Choroid plexus epithelial cell (primary cell): ENCODE measurements at regions not wholly inside any gene's neighbourhood (a gene's known extent, or its start where the extent isn't known, plus 50 kb on each side); places are given as distances from the start of the nearest gene placed in this dataset.

Experiments
- DNase-seq: peaks from one replicate; pipeline ENCODE4 v3.0.0-alpha.2; 2010; ENCODE audit warnings: low read depth
- H3K4me3 ChIP-seq: 2 replicates; pipeline ENCODE4 v1.5.1; 2011; ENCODE audit warnings: low read depth, mild to moderate bottlenecking, control low read depth, low read length, moderate library complexity
- CTCF ChIP-seq: conservative IDR thresholded peaks from 2 replicates; pipeline ENCODE4 v1.5.1; 2011; ENCODE audit warnings: low read depth, mild to moderate bottlenecking, control low read depth, inconsistent platforms, low read length, moderate library complexity

DNA sequence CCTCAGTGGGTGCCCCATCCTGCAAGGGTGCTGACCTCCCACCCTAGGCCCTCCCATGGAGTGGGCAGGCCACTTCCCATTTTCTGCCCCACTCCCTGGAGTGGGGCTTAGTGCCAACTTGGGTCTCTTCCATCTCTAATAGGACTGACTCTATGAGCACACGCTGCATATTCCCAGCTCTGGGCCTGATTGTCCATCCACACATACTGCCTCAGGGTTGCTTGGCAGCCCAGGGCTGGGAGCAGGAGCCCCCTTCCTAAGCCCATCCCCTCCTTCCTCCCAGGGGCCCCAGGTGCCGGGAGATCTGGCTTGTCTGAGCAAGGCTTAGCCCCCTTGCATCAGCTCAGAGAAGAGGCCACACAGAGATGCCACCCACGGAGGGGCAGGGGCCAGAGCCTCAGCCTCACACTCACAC, 55.1 kb downstream of the PJA1 start:
- no peak for DNase-seq
- no peak overlapping the region for H3K4me3 ChIP-seq
- no peak for TF ChIP-seq CTCF

- DNase-seq = peak; percentile 45
These were observed 55.5 kb downstream of the PJA1 start for GRCh38 chrX:69109706-69110105.

GRCh38 chrX:69109036-69109663, 56.1 kb downstream of the PJA1 start:
- DNase-seq = no peak
- TF ChIP-seq CTCF = no peak

More at GRCh38 chrX:69109706-69110105, 55.5 kb downstream of the PJA1 start:
- TF ChIP-seq CTCF = no peak
- H3K4me3 ChIP-seq = no peak overlapping the region

DNA sequence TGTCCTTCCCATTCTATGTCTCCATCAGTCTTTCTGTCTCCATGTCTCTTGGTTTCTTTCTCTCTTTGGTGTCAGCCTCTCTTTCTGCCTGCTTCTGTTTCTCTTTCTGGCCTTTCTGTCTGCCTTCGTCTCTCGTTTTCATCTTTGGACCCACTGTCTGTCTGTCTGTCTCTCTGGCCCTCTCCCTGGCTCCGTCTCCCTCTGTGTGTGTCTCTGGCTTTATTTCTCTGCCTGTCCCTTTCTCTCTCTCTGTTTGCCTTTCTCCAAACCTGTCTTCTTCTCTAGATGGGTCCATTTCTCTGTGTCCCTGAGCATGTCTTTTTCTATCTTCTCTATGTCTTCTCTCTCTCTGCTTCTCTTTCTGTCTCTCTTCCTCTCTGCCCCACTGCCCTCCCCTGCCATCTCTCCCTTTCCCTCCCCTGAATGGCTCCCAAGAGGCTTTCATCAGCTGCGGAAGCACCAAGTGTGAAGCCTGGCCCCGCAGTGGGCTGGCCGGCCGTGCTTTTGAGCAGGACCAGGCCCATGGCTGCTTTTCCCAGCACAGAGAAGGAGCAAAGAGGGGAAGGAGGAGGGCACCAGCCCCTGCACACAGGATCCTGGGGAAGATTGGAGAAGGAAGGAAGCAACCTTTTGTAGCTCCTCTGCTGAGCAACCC, 57.4 kb downstream of the PJA1 start:
- DNase-seq = no peak
- no peak for TF ChIP-seq CTCF
- H3K4me3 ChIP-seq = no peak overlapping the region

More at GRCh38 chrX:69109036-69109663, 56.1 kb downstream of the PJA1 start:
- no peak overlapping the region for H3K4me3 ChIP-seq

- peak; percentile 30 for DNase-seq
- no peak overlapping the region for H3K4me3 ChIP-seq
- no peak for TF ChIP-seq CTCF
These were observed 58.0 kb downstream of the PJA1 start for GRCh38 chrX:69107231-69107739.

DNA sequence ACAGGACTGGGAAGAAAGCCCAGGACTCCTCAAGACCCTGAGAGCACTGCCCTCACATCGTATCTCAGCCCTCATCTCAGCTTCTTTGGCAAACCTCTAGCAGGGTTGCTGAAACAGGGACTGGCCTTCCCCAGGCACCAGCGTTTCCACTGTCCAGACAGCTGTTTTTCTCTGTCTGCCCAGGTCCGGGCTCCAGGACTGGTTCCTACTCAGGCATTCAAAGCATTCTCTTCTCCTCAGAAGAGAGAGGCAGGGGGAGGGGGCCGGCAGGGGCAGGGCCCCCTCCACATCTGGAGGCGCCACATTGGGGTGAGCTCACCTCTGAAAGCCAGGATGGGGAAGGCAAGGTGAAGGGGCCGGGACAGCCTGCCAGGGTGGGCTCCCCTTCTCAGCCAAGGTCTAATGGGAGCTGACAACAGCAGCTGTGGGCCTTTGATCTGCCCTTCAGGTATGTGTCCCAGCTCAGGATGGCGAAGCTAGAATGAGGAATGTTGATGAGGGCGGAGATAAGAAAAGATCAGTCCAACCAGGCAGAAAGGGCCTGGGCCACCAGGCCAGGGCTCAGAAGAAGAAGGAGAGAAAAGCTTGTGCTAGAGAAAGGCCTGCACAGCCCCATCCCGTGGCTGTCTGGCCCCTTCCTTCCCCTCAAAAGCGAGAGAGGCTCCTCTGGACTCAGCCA, 60.4 kb downstream of the PJA1 start:
- H3K4me3 ChIP-seq = no peak overlapping the region
- TF ChIP-seq CTCF = no peak
- DNase-seq = no peak
